ENCODE measurements at regions not wholly inside any gene's neighbourhood (a gene's known extent, or its start where the extent isn't known, plus 50 kb on each side); places are given as distances from the start of the nearest gene placed in this dataset.

GRCh38 chr1:232682248-232682647 is 52.3 kb upstream of the SIPA1L2 start:
- DNase-seq, result no peak

- no peak for DNase-seq
Measured at GRCh38 chr1:232684371-232685105, 54.6 kb upstream of the SIPA1L2 start.

GRCh38 chr1:232686346-232686745 is 56.4 kb upstream of the SIPA1L2 start:
- no peak for DNase-seq

GRCh38 chr1:232687304-232687703 is 57.4 kb upstream of the SIPA1L2 start:
- no peak for DNase-seq

- no peak for DNase-seq
Measured at GRCh38 chr1:232687728-232688127, 57.8 kb upstream of the SIPA1L2 start.

- no peak for DNase-seq
Measured at GRCh38 chr1:232688398-232688797, 58.5 kb upstream of the SIPA1L2 start.

GRCh38 chr1:232689711-232690110 is 59.8 kb upstream of the SIPA1L2 start:
- no peak for DNase-seq

GRCh38 chr1:232690285-232690935 is 60.5 kb upstream of the SIPA1L2 start:
- no peak for DNase-seq

GRCh38 chr1:232694475-232694874 is 64.5 kb upstream of the SIPA1L2 start:
- DNase-seq, result no peak

GRCh38 chr1:232695621-232696385 is 65.9 kb upstream of the SIPA1L2 start:
- no peak for DNase-seq

GRCh38 chr1:232696466-232696865 is 66.5 kb upstream of the SIPA1L2 start:
- no peak for DNase-seq

GRCh38 chr1:232697187-232697822 is 67.4 kb upstream of the SIPA1L2 start:
- DNase-seq, result no peak

- no peak for DNase-seq
Measured at GRCh38 chr1:232699814-232700213, 69.9 kb upstream of the SIPA1L2 start.

GRCh38 chr1:232702911-232703310 is 73.0 kb upstream of the SIPA1L2 start:
- no peak for DNase-seq

- DNase-seq, result no peak
Measured at GRCh38 chr1:232704256-232704655, 74.3 kb upstream of the SIPA1L2 start.

GRCh38 chr1:232704694-232705680 is 75.1 kb upstream of the SIPA1L2 start:
- DNase-seq, result peak; percentile 5

GRCh38 chr1:232705815-232706575 is 76.1 kb upstream of the SIPA1L2 start:
- no peak for DNase-seq

- no peak for DNase-seq
Measured at GRCh38 chr1:232707142-232707541, 77.2 kb upstream of the SIPA1L2 start.

- DNase-seq, result no peak
Measured at GRCh38 chr1:232709386-232709785, 79.5 kb upstream of the SIPA1L2 start.

GRCh38 chr1:232711996-232712395 is 82.1 kb upstream of the SIPA1L2 start:
- DNase-seq, result no peak

GRCh38 chr1:232713785-232714184 is 83.9 kb upstream of the SIPA1L2 start:
- DNase-seq, result no peak

Measured in CD4-positive, alpha-beta T cell treated with Interferon gamma for 1 hour (primary cell).